ENCODE measurements at regions not wholly inside any gene's neighbourhood (a gene's known extent, or its start where the extent isn't known, plus 50 kb on each side); places are given as distances from the start of the nearest gene placed in this dataset.
"Not testable (repeated sequence)": the region's sequence is repeated elsewhere in the genome, so short reads cannot be mapped to it uniquely, and the experiment has no call there.

DNA sequence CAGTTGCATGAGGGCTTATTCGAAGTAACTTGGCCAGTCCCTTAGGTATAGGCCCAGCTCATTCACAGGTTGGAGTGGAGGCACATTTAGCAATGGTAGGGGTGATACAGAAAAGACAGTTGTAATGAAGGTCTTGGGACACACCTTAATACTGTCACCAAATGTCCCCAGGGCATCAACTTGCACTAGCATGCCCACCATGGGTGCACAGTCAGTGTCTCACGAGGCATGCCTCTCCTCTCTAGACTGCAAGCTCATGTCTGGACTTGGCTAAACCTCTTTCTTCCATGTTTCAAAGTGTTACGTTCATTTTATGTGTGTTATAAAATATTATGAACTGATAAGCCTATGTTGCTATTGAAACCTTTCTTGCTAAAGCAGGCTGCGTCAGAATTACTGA lies 124.0 kb upstream of the ECI2 start:
- H3K36me3 ChIP-seq: no peaks in the 10 kb centered on the region
- intact Hi-C loops (cut with DNase I; ENCODE audit: low total_unique reads): no loop called here
- TF ChIP-seq POLR2AphosphoS5 (IDR thresholded peaks at IDR 0.05) (no peak), POLR2A (IDR thresholded peaks at IDR 0.05) (no peak)
- TF ChIP-seq, protein P1, sequence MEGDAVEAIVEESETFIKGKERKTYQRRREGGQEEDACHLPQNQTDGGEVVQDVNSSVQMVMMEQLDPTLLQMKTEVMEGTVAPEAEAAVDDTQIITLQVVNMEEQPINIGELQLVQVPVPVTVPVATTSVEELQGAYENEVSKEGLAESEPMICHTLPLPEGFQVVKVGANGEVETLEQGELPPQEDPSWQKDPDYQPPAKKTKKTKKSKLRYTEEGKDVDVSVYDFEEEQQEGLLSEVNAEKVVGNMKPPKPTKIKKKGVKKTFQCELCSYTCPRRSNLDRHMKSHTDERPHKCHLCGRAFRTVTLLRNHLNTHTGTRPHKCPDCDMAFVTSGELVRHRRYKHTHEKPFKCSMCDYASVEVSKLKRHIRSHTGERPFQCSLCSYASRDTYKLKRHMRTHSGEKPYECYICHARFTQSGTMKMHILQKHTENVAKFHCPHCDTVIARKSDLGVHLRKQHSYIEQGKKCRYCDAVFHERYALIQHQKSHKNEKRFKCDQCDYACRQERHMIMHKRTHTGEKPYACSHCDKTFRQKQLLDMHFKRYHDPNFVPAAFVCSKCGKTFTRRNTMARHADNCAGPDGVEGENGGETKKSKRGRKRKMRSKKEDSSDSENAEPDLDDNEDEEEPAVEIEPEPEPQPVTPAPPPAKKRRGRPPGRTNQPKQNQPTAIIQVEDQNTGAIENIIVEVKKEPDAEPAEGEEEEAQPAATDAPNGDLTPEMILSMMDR (IDR thresholded peaks at IDR 0.05): no peak
- H3K9me3 ChIP-seq: no peaks in the 10 kb centered on the region
- no peak overlapping the region for H3K4me3 ChIP-seq
- no peaks in the 10 kb centered on the region for H3K27me3 ChIP-seq
- DNase-seq (ENCODE audit: low spot score in 2 of 2): no peak
- H3K4me1 ChIP-seq: no peaks in the 10 kb centered on the region
- no peak overlapping the region for H3K27ac ChIP-seq

DNA sequence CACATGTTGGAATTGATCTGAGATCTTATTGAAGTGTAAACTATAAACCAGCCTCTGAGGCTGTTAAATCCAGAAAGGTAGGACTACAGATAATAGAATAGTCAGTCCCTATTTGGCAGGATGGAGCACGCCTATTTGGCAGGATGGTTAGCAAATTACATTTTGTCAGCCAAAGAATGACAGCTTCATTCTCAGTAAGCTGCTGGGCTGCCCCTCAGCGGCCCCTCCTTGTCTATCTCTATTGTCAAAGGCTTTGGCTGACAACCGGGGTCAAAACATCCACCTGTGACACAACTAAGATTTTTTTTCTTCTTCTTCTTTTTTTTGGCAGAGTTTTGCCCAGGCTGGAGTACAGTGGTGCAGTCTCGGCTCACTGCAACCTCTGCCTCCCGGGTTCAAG lies 123.4 kb upstream of the ECI2 start:
- Histone ChIP-seq H3K9me3 (no peaks in the 10 kb centered on the region), H3K27ac (no peak overlapping the region), H3K27me3 (no peaks in the 10 kb centered on the region), H3K36me3 (no peaks in the 10 kb centered on the region), H3K4me1 (peaks cover 0 to 5% of the 10 kb centered on the region in 2 donors), H3K4me3 (no peak overlapping the region)
- TF ChIP-seq, protein P1 (IDR thresholded peaks at IDR 0.05): no peak
- TF ChIP-seq POLR2AphosphoS5 (IDR thresholded peaks at IDR 0.05) (no peak), POLR2A (IDR thresholded peaks at IDR 0.05) (no peak)
- no peak for DNase-seq (ENCODE audit: low spot score in 2 of 2)
- intact Hi-C loops (cut with DNase I; ENCODE audit: low total_unique reads): no loop called here

DNA sequence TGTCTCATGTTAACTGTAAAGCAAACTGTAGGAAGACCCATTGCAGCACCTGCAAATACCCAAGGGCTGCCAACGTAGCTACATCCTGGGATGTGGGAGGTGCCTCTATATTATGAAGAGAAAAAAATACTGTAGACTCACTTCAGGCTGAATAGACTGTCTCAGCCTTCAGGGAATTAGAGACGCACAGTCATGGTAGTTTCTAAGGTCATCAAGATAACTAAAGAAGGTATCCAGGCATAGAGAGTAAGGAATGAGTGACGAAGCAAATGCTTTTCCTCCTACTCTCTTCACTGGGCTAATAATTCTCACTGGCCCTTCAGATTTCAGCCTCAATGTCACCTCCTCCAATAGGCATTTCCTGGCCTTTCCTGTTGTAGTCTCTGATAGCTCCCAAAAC lies 121.6 kb upstream of the ECI2 start:
- H3K36me3 ChIP-seq: no peaks in the 10 kb centered on the region

DNA sequence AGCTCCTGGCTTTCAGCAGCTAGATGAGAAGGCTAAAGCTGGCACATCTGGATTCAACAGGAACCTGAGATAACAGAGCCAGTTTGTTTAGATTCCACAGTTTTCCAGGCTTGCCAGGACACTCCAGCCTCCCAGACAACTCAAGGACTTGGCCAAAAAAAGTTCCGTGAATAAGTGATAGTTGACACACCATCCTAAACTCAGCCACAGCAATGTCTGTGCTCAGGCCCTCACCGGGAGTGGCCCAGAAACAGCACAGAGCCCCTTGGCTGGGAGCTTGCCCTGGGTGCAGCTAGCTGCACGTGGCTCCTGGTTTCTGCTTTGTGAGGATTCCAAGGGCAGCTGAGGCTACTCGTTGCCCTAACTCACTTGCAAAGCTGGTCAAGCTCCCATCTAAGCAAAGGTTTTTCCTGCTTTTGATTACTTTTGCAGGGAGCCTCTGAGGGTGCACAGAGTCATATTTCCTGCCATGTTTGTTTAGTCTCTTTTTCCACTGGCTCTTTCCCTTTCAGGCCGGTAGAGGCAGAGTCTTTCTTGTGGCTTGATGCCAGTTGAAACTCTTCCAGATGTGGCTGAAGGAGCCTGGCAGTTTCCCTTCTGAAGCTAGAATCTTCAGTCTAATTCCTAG lies 118.3 kb upstream of the ECI2 start:
- H3K27ac ChIP-seq: no peak overlapping the region

More for the DNA sequence above, 121.6 kb upstream of the ECI2 start:
- no peak for DNase-seq (ENCODE audit: low spot score in 2 of 2)
- Histone ChIP-seq H3K9me3 (no peaks in the 10 kb centered on the region), H3K4me3 (no peak overlapping the region), H3K4me1 (peaks cover 0 to 9% of the 10 kb centered on the region in 2 donors), H3K27me3 (no peaks in the 10 kb centered on the region), H3K27ac (no peak overlapping the region)
- TF ChIP-seq POLR2AphosphoS5 (IDR thresholded peaks at IDR 0.05) (no peak), POLR2A (IDR thresholded peaks at IDR 0.05) (no peak)
- TF ChIP-seq, protein P1 (IDR thresholded peaks at IDR 0.05): no peak
- intact Hi-C loops (cut with DNase I; ENCODE audit: low total_unique reads): no loop called here

DNA sequence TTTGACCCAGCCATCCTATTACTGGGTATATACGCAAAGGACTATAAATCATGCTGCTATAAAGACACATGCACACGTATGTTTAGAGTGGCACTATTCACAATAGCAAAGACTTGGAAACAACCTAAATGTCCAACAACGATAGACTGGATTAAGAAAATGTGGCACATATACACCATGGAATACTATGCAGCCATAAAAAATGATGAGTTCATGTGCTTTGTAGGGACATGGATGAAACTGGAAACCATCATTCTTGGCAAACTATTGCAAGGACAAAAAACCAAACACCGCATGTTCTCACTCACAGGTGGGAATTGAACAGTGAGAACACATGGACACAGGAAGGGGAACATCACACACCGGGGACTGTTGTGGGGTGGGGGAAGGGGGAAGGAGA lies 117.1 kb upstream of the ECI2 start:
- intact Hi-C loops (cut with DNase I; ENCODE audit: low total_unique reads); DNase-seq (ENCODE audit: low spot score in 2 of 2); H3K9me3 ChIP-seq; H3K4me1 ChIP-seq; H3K36me3 ChIP-seq; H3K27me3 ChIP-seq; H3K4me3 ChIP-seq; H3K27ac ChIP-seq: not testable (repeated sequence)

More for the DNA sequence above, 118.3 kb upstream of the ECI2 start:
- no peak overlapping the region for H3K4me3 ChIP-seq
- no peaks in the 10 kb centered on the region for H3K9me3 ChIP-seq
- no peaks in the 10 kb centered on the region for H3K36me3 ChIP-seq
- H3K4me1 ChIP-seq: peaks cover 0 to 9% of the 10 kb centered on the region in 2 donors
- intact Hi-C loops (cut with DNase I; ENCODE audit: low total_unique reads): no loop called here
- DNase-seq (ENCODE audit: low spot score in 2 of 2): no peak
- no peaks in the 10 kb centered on the region for H3K27me3 ChIP-seq
- TF ChIP-seq POLR2A (IDR thresholded peaks at IDR 0.05): no peak
- TF ChIP-seq, protein P1 (IDR thresholded peaks at IDR 0.05): peak in 1 of 3 donors; percentile 34

DNA sequence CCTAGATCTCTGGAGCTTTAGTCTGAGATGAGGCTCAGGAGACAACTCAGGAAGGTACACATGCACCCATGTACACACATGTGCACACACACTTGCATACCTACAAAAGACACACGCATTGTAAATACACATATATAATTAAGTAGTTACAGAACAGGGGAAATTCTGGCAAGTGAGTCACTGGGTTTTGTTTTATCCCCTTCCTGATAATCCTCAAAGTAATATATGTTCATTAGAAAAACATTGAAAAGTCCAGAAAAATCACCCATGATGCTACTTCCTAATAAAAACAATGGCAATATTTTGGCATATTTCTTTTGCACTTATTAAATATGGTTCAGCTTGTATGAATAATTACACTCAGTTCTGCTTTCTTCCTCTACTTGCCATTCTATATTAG lies 115.3 kb upstream of the ECI2 start:
- no peaks in the 10 kb centered on the region for H3K9me3 ChIP-seq
- no peak overlapping the region for H3K27ac ChIP-seq
- no peaks in the 10 kb centered on the region for H3K27me3 ChIP-seq
- H3K36me3 ChIP-seq: no peaks in the 10 kb centered on the region
- TF ChIP-seq POLR2A (IDR thresholded peaks at IDR 0.05): no peak
- TF ChIP-seq, protein P1 (IDR thresholded peaks at IDR 0.05): no peak
- TF ChIP-seq POLR2AphosphoS5 (IDR thresholded peaks at IDR 0.05): no peak
- H3K4me1 ChIP-seq: peaks cover 0 to 9% of the 10 kb centered on the region in 2 donors
- no peak overlapping the region for H3K4me3 ChIP-seq
- DNase-seq (ENCODE audit: low spot score in 2 of 2): no peak
- intact Hi-C loops (cut with DNase I; ENCODE audit: low total_unique reads): no loop called here

DNA sequence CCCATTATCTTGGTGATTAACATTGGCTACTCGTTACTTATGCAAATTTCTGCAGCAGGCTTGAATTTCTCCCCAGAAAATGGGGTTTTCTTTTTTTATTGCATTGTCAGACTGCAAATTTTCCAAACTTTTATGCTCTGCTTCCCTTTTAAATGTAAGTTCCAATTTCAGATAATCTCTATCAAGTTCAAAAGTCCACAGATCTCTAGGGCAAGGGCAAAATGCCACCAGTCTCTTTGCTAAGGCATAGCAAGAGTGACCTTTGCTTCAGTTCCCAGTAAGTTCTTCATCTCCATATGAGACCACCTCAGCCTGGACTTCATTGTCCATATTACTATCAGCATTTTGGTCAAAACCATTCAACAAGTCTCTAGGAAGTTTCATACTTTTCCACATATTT lies 108.5 kb upstream of the ECI2 start:
- peaks cover 11 to 12% of the 10 kb centered on the region in 2 donors for H3K9me3 ChIP-seq
- H3K27ac ChIP-seq; H3K36me3 ChIP-seq; H3K27me3 ChIP-seq; DNase-seq (ENCODE audit: low spot score in 2 of 2); H3K4me1 ChIP-seq; intact Hi-C loops (cut with DNase I; ENCODE audit: low total_unique reads); H3K4me3 ChIP-seq: not testable (repeated sequence)

All from breast epithelium (tissue), 4 donors.